ENCODE measurements at regions not wholly inside any gene's neighbourhood (a gene's known extent, or its start where the extent isn't known, plus 50 kb on each side); places are given as distances from the start of the nearest gene placed in this dataset.
A peak's percentile ranks its signal among the peaks of the same experiment; 100 is the strongest.

DNA sequence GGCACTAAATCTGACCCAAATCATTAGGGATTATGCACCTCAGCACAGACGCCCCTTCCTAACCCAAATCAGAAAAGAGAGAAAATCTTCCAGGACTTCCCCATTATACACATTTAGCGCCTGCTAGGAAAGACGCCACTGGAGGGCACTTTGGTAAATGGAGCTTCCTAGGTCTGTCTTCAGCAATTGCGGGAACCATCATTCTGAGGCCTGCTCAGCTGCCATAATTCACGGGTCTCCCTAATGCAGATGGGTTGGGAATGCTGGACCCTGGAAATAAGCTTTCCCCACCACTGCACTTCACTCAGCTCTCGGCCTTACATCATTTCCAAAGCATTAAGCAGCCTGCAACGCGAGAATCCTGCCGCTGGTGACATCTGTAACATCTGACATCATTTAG lies 86.2 kb upstream of the OPCML start:
- H3K4me1 Mint-ChIP-seq = peaks cover 6 to 7% of the 10 kb centered on the region in 2 experiments
- H3K4ac ChIP-seq (ENCODE audit: low read depth, low read length) = no peak overlapping the region
- H3K27me3 Mint-ChIP-seq (ENCODE audit: low read depth) = no peaks in the 10 kb centered on the region
- no peaks in the 10 kb centered on the region for H3K27me3 ChIP-seq (ENCODE audit: insufficient read depth, low read length)
- no CpG with 5 or more reads among the region's 9 CpGs for WGBS (ENCODE audit: extremely low coverage, insufficient read length, low lambda C conversion rate)
- H3K27ac ChIP-seq (ENCODE audit: insufficient read length, low read depth, low read length) = no peak overlapping the region
- TF ChIP-seq, protein P1, sequence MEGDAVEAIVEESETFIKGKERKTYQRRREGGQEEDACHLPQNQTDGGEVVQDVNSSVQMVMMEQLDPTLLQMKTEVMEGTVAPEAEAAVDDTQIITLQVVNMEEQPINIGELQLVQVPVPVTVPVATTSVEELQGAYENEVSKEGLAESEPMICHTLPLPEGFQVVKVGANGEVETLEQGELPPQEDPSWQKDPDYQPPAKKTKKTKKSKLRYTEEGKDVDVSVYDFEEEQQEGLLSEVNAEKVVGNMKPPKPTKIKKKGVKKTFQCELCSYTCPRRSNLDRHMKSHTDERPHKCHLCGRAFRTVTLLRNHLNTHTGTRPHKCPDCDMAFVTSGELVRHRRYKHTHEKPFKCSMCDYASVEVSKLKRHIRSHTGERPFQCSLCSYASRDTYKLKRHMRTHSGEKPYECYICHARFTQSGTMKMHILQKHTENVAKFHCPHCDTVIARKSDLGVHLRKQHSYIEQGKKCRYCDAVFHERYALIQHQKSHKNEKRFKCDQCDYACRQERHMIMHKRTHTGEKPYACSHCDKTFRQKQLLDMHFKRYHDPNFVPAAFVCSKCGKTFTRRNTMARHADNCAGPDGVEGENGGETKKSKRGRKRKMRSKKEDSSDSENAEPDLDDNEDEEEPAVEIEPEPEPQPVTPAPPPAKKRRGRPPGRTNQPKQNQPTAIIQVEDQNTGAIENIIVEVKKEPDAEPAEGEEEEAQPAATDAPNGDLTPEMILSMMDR (conservative IDR thresholded peaks at IDR 0.05) = peak; percentile 39; the same call in 2 of the 3 replicates
- no peak overlapping the region for H2AK5ac ChIP-seq (ENCODE audit: insufficient read length, low read length)
- no peak overlapping the region for H3T11ph ChIP-seq (ENCODE audit: low read length)
- no peak overlapping the region for H3K23ac ChIP-seq (ENCODE audit: insufficient read length, low read depth, low read length)
- no peaks in the 10 kb centered on the region for H3K9me3 ChIP-seq (ENCODE audit: control insufficient read depth, low read depth, low read length)
- no peak overlapping the region for H3K56ac ChIP-seq (ENCODE audit: insufficient read length, low read depth, low read length)
- no peaks in the 10 kb centered on the region for H3K79me2 ChIP-seq (ENCODE audit: insufficient read depth, low read length)
- no peak overlapping the region for H3K4me3 Mint-ChIP-seq
- H4K91ac ChIP-seq (ENCODE audit: insufficient read length, low read depth, low read length) = no peak overlapping the region
- H3K36me3 Mint-ChIP-seq (ENCODE audit: insufficient read depth in 1 of 3, low read depth in 3 of 3) = peaks cover 0 to 12% (median 0%) of the 10 kb centered on the region in 3 experiments; a peak in 2 of 7 replicates
- H3K4me2 ChIP-seq (ENCODE audit: insufficient read depth, insufficient read length, low read length) = no peak overlapping the region
- no peak overlapping the region for H2BK5ac ChIP-seq (ENCODE audit: insufficient read length, low read length)
- H2BK15ac ChIP-seq (ENCODE audit: low read depth, low read length) = no peak overlapping the region
- H2BK12ac ChIP-seq (ENCODE audit: insufficient read length, low read depth, low read length) = no peak overlapping the region
- no peak for DNase-seq
- H4K5ac ChIP-seq (ENCODE audit: insufficient read length, low read depth, low read length) = no peak overlapping the region
- no peak overlapping the region for H3K9ac ChIP-seq (ENCODE audit: extremely low read depth, insufficient read length, low read length)
- no peak overlapping the region for H4K8ac ChIP-seq (replicated peaks; ENCODE audit: insufficient read length, low read depth, low read length)
- peaks cover 14 to 17% of the 10 kb centered on the region in 2 experiments for H3K9me3 Mint-ChIP-seq
- H4K20me1 ChIP-seq (ENCODE audit: control insufficient read depth, insufficient read depth, insufficient read length) = no peaks in the 10 kb centered on the region
- H3K79me1 ChIP-seq (ENCODE audit: insufficient read depth, low read depth, low read length, poor library complexity, severe bottlenecking) = no peaks in the 10 kb centered on the region
- H2AFZ ChIP-seq (ENCODE audit: low read length) = no peak overlapping the region
- no peaks in the 10 kb centered on the region for H3K4me1 ChIP-seq (ENCODE audit: insufficient read depth, low read length)
- no peaks in the 10 kb centered on the region for H3K23me2 ChIP-seq (ENCODE audit: insufficient read length, low read depth, low read length, poor library complexity, severe bottlenecking)
- no peak overlapping the region for H3K14ac ChIP-seq (ENCODE audit: insufficient read depth, low read length)
- H2BK20ac ChIP-seq (ENCODE audit: low read depth, low read length, poor library complexity, severe bottlenecking) = no peak overlapping the region
- no peak overlapping the region for H3K27ac Mint-ChIP-seq
- no peak overlapping the region for H3K18ac ChIP-seq (ENCODE audit: insufficient read length, low read depth, low read length)
- no peak overlapping the region for H2BK120ac ChIP-seq (ENCODE audit: low read depth, low read length, poor library complexity, severe bottlenecking)

Measured in H9 (cell line).